ENCODE measurements at regions not wholly inside any gene's neighbourhood (a gene's known extent, or its start where the extent isn't known, plus 50 kb on each side); places are given as distances from the start of the nearest gene placed in this dataset.

- no peak for TF ChIP-seq RCOR1 (IDR thresholded peaks at IDR 0.05; ENCODE audit: low read length)
- no peak for TF ChIP-seq FOXM1 (IDR thresholded peaks at IDR 0.05; ENCODE audit: low read depth)
- no peak for TF ChIP-seq GATA2 (CRISPR knock-in tag; IDR thresholded peaks at IDR 0.05)
- TF ChIP-seq TCF12 (IDR thresholded peaks at IDR 0.05) = no peak
- no peak for TF ChIP-seq USF1 (IDR thresholded peaks at IDR 0.05; ENCODE audit: borderline replicate concordance, low read depth)
Observed at GRCh38 chr9:1954238-1954637, 60.9 kb upstream of the SMARCA2 start.
